ENCODE measurements at regions not wholly inside any gene's neighbourhood (a gene's known extent, or its start where the extent isn't known, plus 50 kb on each side); places are given as distances from the start of the nearest gene placed in this dataset.

DNA sequence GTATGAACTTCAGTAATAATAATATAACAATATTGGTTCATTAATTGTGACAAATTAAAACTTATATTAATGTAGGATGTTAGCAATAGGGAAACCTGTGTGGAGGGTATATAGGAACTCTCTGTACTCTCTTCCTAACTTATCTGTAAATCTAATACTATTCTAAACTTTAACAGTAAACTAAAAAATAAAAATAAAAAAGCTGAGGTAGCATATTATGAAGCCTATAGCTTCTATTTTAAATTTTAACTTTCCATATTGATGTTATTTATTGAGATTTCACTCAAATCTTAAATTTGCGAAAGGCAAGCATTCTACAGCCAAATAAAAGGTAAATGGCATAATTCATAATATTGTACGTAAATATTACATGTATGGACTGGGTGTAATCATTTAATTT is 326.4 kb downstream of the MEI4 start:
- 8% methylated on average over 2 of the region's 2 CpGs for WGBS (ENCODE audit: insufficient coverage, low coverage, missing lambda C conversion rate)
- no peak for TF ChIP-seq MCM3 (IDR thresholded peaks at IDR 0.05)
- TF ChIP-seq KDM4B (IDR thresholded peaks at IDR 0.05; ENCODE audit: borderline replicate concordance in 2 of 2, low read depth in 1 of 2): no peak
- no peak for TF ChIP-seq EP400 (IDR thresholded peaks at IDR 0.05)
- TF ChIP-seq, protein P1, sequence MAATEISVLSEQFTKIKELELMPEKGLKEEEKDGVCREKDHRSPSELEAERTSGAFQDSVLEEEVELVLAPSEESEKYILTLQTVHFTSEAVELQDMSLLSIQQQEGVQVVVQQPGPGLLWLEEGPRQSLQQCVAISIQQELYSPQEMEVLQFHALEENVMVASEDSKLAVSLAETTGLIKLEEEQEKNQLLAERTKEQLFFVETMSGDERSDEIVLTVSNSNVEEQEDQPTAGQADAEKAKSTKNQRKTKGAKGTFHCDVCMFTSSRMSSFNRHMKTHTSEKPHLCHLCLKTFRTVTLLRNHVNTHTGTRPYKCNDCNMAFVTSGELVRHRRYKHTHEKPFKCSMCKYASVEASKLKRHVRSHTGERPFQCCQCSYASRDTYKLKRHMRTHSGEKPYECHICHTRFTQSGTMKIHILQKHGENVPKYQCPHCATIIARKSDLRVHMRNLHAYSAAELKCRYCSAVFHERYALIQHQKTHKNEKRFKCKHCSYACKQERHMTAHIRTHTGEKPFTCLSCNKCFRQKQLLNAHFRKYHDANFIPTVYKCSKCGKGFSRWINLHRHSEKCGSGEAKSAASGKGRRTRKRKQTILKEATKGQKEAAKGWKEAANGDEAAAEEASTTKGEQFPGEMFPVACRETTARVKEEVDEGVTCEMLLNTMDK (IDR thresholded peaks at IDR 0.05; ENCODE audit: borderline replicate concordance, insufficient read depth, low read depth, low read length, poor library complexity, severe bottlenecking): no peak
- no peak for TF ChIP-seq ILK (tag; IDR thresholded peaks at IDR 0.05; ENCODE audit: borderline replicate concordance, low read depth)
- TF ChIP-seq, protein P2, sequence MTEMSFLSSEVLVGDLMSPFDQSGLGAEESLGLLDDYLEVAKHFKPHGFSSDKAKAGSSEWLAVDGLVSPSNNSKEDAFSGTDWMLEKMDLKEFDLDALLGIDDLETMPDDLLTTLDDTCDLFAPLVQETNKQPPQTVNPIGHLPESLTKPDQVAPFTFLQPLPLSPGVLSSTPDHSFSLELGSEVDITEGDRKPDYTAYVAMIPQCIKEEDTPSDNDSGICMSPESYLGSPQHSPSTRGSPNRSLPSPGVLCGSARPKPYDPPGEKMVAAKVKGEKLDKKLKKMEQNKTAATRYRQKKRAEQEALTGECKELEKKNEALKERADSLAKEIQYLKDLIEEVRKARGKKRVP (CRISPR knock-in tag; IDR thresholded peaks at IDR 0.05): no peak
- TF ChIP-seq, protein P3, sequence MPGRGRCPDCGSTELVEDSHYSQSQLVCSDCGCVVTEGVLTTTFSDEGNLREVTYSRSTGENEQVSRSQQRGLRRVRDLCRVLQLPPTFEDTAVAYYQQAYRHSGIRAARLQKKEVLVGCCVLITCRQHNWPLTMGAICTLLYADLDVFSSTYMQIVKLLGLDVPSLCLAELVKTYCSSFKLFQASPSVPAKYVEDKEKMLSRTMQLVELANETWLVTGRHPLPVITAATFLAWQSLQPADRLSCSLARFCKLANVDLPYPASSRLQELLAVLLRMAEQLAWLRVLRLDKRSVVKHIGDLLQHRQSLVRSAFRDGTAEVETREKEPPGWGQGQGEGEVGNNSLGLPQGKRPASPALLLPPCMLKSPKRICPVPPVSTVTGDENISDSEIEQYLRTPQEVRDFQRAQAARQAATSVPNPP (IDR thresholded peaks at IDR 0.05; ENCODE audit: borderline replicate concordance, insufficient read depth, insufficient read length): no peak
- no peak for TF ChIP-seq BACH1 (tag; IDR thresholded peaks at IDR 0.05)
- no peak for TF ChIP-seq ESRRA (IDR thresholded peaks at IDR 0.05; ENCODE audit: borderline replicate concordance, low read depth)
- TF ChIP-seq, protein P4, sequence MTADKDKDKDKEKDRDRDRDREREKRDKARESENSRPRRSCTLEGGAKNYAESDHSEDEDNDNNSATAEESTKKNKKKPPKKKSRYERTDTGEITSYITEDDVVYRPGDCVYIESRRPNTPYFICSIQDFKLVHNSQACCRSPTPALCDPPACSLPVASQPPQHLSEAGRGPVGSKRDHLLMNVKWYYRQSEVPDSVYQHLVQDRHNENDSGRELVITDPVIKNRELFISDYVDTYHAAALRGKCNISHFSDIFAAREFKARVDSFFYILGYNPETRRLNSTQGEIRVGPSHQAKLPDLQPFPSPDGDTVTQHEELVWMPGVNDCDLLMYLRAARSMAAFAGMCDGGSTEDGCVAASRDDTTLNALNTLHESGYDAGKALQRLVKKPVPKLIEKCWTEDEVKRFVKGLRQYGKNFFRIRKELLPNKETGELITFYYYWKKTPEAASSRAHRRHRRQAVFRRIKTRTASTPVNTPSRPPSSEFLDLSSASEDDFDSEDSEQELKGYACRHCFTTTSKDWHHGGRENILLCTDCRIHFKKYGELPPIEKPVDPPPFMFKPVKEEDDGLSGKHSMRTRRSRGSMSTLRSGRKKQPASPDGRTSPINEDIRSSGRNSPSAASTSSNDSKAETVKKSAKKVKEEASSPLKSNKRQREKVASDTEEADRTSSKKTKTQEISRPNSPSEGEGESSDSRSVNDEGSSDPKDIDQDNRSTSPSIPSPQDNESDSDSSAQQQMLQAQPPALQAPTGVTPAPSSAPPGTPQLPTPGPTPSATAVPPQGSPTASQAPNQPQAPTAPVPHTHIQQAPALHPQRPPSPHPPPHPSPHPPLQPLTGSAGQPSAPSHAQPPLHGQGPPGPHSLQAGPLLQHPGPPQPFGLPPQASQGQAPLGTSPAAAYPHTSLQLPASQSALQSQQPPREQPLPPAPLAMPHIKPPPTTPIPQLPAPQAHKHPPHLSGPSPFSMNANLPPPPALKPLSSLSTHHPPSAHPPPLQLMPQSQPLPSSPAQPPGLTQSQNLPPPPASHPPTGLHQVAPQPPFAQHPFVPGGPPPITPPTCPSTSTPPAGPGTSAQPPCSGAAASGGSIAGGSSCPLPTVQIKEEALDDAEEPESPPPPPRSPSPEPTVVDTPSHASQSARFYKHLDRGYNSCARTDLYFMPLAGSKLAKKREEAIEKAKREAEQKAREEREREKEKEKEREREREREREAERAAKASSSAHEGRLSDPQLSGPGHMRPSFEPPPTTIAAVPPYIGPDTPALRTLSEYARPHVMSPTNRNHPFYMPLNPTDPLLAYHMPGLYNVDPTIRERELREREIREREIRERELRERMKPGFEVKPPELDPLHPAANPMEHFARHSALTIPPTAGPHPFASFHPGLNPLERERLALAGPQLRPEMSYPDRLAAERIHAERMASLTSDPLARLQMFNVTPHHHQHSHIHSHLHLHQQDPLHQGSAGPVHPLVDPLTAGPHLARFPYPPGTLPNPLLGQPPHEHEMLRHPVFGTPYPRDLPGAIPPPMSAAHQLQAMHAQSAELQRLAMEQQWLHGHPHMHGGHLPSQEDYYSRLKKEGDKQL (CRISPR knock-in tag; IDR thresholded peaks at IDR 0.05; ENCODE audit: borderline replicate concordance): no peak

More for the DNA sequence above, 326.4 kb downstream of the MEI4 start:
- H3K4me2 ChIP-seq (ENCODE audit: insufficient read depth, low read length): no peak overlapping the region
- ChIA-PET POLR2A (no interaction called here), CTCF (ENCODE audit: low intra/inter-chr PET ratio) (no interaction called here)
- H3K27ac ChIP-seq (ENCODE audit: extremely low read depth, low read depth, low read length): no peak overlapping the region
- no peak overlapping the region for H3K4me3 ChIP-seq
- in situ Hi-C loops (cut with MboI): no loop called here
- H3K9ac ChIP-seq (ENCODE audit: insufficient read depth in 1 of 2, low read depth in 2 of 2, low read length in 2 of 2): no peak overlapping the region
- H3K4me1 ChIP-seq (replicated peaks in 1 of 2; ENCODE audit: control insufficient read depth in 2 of 2, insufficient read depth in 2 of 2, low read length in 2 of 2): no peaks in the 10 kb centered on the region
- no peak for FAIRE-seq
- no peaks in the 10 kb centered on the region for H3K9me3 ChIP-seq (replicated peaks; ENCODE audit: control insufficient read depth, insufficient read depth, low read depth, low read length)
- H3K79me2 ChIP-seq (ENCODE audit: control insufficient read depth, insufficient read depth, low read length): no peaks in the 10 kb centered on the region
- no peak for DNase-seq (ENCODE audit: extremely low read depth in 1 of 4, low spot score in 3 of 4)
- intact Hi-C loops (cut with micrococcal nuclease): no loop called here
- H3K9me1 ChIP-seq (ENCODE audit: control insufficient read depth, insufficient read depth, low read length): no peaks in the 10 kb centered on the region
- ATAC-seq: no peak
- BruUV-seq (replicated peaks): no TSS peak
- no peaks in the 10 kb centered on the region for H3K27me3 ChIP-seq (ENCODE audit: control insufficient read depth in 2 of 2, insufficient read depth in 2 of 2, low read length in 2 of 2)
- no peaks in the 10 kb centered on the region for H3K36me3 ChIP-seq (ENCODE audit: control insufficient read depth, insufficient read depth, low read length)
- H4K20me1 ChIP-seq (replicated peaks; ENCODE audit: control insufficient read depth, insufficient read depth, low read length): no peaks in the 10 kb centered on the region
- no peak overlapping the region for H2AFZ ChIP-seq (ENCODE audit: low read depth, low read length)

Data from K562 (cell line).